Caco-2 (cell line): ENCODE measurements at regions not wholly inside any gene's neighbourhood (a gene's known extent, or its start where the extent isn't known, plus 50 kb on each side); places are given as distances from the start of the nearest gene placed in this dataset.

Experiments used
- BruUV-seq: library from RNA; stranded (reverse); fragments of 400-500 nt; replicated peaks from 2 replicates; lab custom pipeline; 2021; lab: Mats Ljungman, UMichigan
- CTCF ChIA-PET: fragments of 300-600 bp; sonication (Branson Sonifier 250); formaldehyde crosslinking; loops from one replicate; lab custom pipeline; 2022; ENCODE audit warnings: antibody characterized with exemption; lab: Charles Lee
- POLR2A ChIA-PET: fragments of 300-600 bp; sonication (Branson Sonifier 250); formaldehyde crosslinking; loops from one replicate; lab custom pipeline; 2022; ENCODE audit warnings: antibody characterized with exemption; lab: Charles Lee
- DNase-seq, 2 experiments: peaks; one replicate each; pipeline versions ENCODE4 v3.0.0 to v3.0.0-alpha.2; 2020 to 2022
- H3K27me3 ChIP-seq: replicated peaks from 2 replicates; pipeline ENCODE4 v1.6.0; 2011; ENCODE audit warnings: low read length; ENCODE audit not compliant: control insufficient read depth, insufficient read depth
- H3K36me3 ChIP-seq: 2 replicates; pipeline ENCODE4 v1.5.1; 2011; ENCODE audit warnings: low read length; ENCODE audit not compliant: control insufficient read depth, insufficient read depth
- H3K4me1 ChIP-seq: fragments of 250-450 bp; sonication (Bioruptor Pico); 2 replicates; pipeline ENCODE4 v1.5.1; 2020; ENCODE audit warnings: mild to moderate bottlenecking
- H3K4me3 ChIP-seq: 2 replicates; pipeline ENCODE4 v1.5.1; 2011; ENCODE audit warnings: low read depth, mild to moderate bottlenecking, control low read depth, low read length
- H3K9me3 ChIP-seq: fragments of 250-450 bp; sonication (Bioruptor Pico); 2 replicates; pipeline ENCODE4 v1.5.1; 2020; ENCODE audit warnings: mild to moderate bottlenecking, moderate library complexity
- H3K27ac Mint-ChIP-seq: one replicate; pipeline ENCODE4 v1.8.0; 2022; ENCODE audit warnings: mixed read lengths; ENCODE audit not compliant: unreplicated experiment
- H3K27me3 Mint-ChIP-seq: one replicate; pipeline ENCODE4 v1.8.0; 2022; ENCODE audit warnings: mixed read lengths; ENCODE audit not compliant: insufficient read depth, unreplicated experiment
- H3K36me3 Mint-ChIP-seq: one replicate; pipeline ENCODE4 v1.8.0; 2022; ENCODE audit warnings: mild to moderate bottlenecking, mixed read lengths; ENCODE audit not compliant: insufficient read depth, unreplicated experiment
- H3K4me1 Mint-ChIP-seq: one replicate; pipeline ENCODE4 v1.8.0; 2022; ENCODE audit warnings: low read depth, mixed read lengths; ENCODE audit not compliant: unreplicated experiment
- H3K4me3 Mint-ChIP-seq: one replicate; pipeline ENCODE4 v1.8.0; 2022; ENCODE audit warnings: mild to moderate bottlenecking, moderate library complexity, mixed read lengths; ENCODE audit not compliant: unreplicated experiment
- H3K9me3 Mint-ChIP-seq: one replicate; pipeline ENCODE4 v1.8.0; 2022; ENCODE audit warnings: mixed read lengths; ENCODE audit not compliant: unreplicated experiment
- intact Hi-C: fragments of 100-400 bp; cut with micrococcal nuclease; formaldehyde crosslinking; loops from one replicate; pipeline ENCODE4 v1.10.0; 2022; ENCODE audit not compliant: unreplicated experiment
- TF ChIP-seq, protein P1 (sequence below), 2 experiments: fragments of 200-600 bp in 1 of 2; IDR thresholded peaks; 1 replicate in 1 of 2; 2 replicates in 1 of 2; pipeline versions ENCODE4 v1.5.1 to v1.8.0; 2011 to 2022; ENCODE audit warnings: antibody characterized with exemption in 1 of 2, control low read depth in 1 of 2, inconsistent platforms in 1 of 2, low read depth in 1 of 2, low read length in 1 of 2, mild to moderate bottlenecking in 1 of 2, moderate library complexity in 1 of 2; ENCODE audit not compliant: insufficient read depth in 1 of 2, severe bottlenecking in 1 of 2, unreplicated experiment in 1 of 2

DNA sequence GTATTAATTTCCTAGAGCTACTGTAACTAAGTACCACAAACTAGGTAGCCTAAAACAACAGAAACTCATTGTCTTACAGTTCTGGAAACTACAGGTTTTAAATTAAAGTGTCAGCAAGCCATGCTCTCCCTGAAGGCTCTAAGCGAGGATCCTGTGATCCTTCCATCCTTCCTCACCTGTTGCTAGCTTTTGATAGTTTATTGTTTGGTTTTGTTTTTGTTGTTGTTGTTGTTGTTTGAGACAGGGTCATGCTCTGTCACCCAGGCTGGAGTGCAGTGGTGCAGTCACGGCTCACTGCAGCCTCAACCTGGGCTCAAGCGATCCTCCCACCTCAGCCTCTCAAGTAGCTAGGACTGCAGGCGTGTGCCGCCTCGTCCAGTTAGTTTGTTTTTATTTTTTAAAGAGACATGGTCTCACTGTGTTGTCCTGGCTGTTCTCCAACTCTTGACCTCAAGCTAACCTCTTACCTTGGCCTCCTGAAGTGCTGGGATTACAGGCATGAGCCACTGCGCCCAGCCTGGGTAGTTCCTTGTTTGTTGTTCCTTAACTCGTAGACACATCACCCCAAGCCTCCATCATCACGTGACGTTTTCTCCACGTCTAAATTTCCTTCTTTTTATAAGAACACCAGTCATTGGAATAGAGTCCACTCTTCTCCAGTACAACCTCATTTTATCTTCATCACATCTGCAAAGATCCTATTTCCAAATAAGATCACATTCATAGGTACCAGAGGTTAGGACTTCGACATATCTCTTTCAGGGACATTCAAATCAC lies 109.1 kb downstream of the AKR1D1 start:
- Mint-ChIP-seq H3K36me3 (no peaks in the 10 kb centered on the region), H3K9me3 (peaks cover 58% of the 10 kb centered on the region), H3K4me3 (no peak overlapping the region), H3K27me3 (no peaks in the 10 kb centered on the region), H3K4me1 (no peaks in the 10 kb centered on the region), H3K27ac (peak overlapping the region; percentile 27)
- intact Hi-C loops = no loop called here
- BruUV-seq = no TSS peak
- Histone ChIP-seq H3K4me1 (no peaks in the 10 kb centered on the region), H3K36me3 (no peaks in the 10 kb centered on the region), H3K9me3 (peaks cover 15% of the 10 kb centered on the region; the same call in 1 of the 2 replicates), H3K4me3 (no peak overlapping the region), H3K27me3 (no peaks in the 10 kb centered on the region)
- TF ChIP-seq, protein P1, sequence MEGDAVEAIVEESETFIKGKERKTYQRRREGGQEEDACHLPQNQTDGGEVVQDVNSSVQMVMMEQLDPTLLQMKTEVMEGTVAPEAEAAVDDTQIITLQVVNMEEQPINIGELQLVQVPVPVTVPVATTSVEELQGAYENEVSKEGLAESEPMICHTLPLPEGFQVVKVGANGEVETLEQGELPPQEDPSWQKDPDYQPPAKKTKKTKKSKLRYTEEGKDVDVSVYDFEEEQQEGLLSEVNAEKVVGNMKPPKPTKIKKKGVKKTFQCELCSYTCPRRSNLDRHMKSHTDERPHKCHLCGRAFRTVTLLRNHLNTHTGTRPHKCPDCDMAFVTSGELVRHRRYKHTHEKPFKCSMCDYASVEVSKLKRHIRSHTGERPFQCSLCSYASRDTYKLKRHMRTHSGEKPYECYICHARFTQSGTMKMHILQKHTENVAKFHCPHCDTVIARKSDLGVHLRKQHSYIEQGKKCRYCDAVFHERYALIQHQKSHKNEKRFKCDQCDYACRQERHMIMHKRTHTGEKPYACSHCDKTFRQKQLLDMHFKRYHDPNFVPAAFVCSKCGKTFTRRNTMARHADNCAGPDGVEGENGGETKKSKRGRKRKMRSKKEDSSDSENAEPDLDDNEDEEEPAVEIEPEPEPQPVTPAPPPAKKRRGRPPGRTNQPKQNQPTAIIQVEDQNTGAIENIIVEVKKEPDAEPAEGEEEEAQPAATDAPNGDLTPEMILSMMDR (IDR thresholded peaks at IDR 0.05; ENCODE audit: insufficient read depth in 1 of 2, low read depth in 1 of 2, low read length in 1 of 2, severe bottlenecking in 1 of 2, unreplicated experiment in 1 of 2) = no peak
- no peak for DNase-seq
- POLR2A ChIA-PET = no interaction called here
- CTCF ChIA-PET = no interaction called here

DNA sequence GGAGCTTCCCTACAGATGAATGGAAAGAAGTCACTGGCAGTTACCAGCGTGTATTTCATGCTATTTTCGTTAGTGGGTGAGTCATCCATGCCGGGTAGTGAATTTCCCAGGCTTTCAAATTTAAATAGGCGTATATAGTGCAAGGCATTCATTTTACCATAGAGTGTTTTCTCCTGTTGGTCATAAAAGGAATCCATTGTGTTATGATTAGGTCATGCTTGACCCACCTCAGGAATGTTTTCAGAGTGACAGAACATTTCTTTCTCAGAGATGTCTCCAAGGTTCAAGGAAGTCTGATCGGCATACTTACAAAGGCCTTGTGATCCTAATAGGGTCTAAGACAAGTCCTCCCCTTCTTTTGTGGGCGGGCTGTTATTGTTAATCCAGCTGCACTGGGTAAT lies 110.7 kb downstream of the AKR1D1 start:
- no peaks in the 10 kb centered on the region for H3K4me1 ChIP-seq
- intact Hi-C loops = no loop called here
- ChIA-PET CTCF (no interaction called here), POLR2A (no interaction called here)
- TF ChIP-seq, protein P1 (IDR thresholded peaks at IDR 0.05; ENCODE audit: insufficient read depth in 1 of 2, low read depth in 1 of 2, low read length in 1 of 2, severe bottlenecking in 1 of 2, unreplicated experiment in 1 of 2) = no peak
- H3K27me3 ChIP-seq = no peaks in the 10 kb centered on the region
- H3K9me3 Mint-ChIP-seq = peaks cover 58% of the 10 kb centered on the region
- no peaks in the 10 kb centered on the region for H3K4me1 Mint-ChIP-seq
- no peak for DNase-seq
- no TSS peak for BruUV-seq
- H3K36me3 Mint-ChIP-seq = peaks cover 2% of the 10 kb centered on the region
- H3K9me3 ChIP-seq = peaks cover 15% of the 10 kb centered on the region; the same call in 1 of the 2 replicates
- H3K27ac Mint-ChIP-seq = no peak overlapping the region
- no peaks in the 10 kb centered on the region for H3K27me3 Mint-ChIP-seq
- H3K4me3 Mint-ChIP-seq = no peak overlapping the region
- H3K4me3 ChIP-seq = no peak overlapping the region
- no peaks in the 10 kb centered on the region for H3K36me3 ChIP-seq

DNA sequence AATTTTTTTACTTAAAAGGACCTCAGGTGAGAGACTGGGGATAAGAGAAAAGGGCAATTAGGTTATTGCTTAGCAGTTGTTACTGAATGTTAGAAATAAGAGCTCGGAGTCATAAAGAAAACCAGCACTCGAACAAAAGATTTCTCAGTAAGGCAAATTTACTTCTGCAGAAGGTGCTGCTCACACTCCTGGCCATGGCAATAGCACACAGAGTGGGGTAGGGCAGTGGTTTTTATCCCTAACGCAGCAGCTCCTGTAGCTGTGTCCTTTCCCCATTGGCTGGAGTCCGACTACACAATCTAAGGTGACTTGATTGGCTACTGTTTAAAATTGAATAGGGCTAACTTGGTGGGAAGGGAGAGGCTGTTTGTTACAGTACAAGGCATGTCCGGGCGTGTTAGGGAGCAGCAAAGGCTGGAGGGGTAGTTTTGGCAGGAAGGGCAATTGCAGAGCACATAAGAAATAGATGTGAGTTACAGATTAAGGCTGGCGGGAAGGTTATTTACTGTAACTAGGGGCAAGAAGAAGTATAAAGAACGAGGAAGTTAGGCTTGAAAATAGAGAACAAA lies 112.1 kb downstream of the AKR1D1 start:
- Histone ChIP-seq H3K36me3 (no peaks in the 10 kb centered on the region), H3K9me3 (peaks cover 19% of the 10 kb centered on the region), H3K27me3 (no peaks in the 10 kb centered on the region), H3K4me1 (no peaks in the 10 kb centered on the region; the same call in 1 of the 2 replicates), H3K4me3 (no peak overlapping the region)
- ChIA-PET POLR2A (no interaction called here), CTCF (no interaction called here)
- DNase-seq = no peak
- no TSS peak for BruUV-seq
- intact Hi-C loops = no loop called here
- Mint-ChIP-seq H3K9me3 (peaks cover 50% of the 10 kb centered on the region), H3K27me3 (no peaks in the 10 kb centered on the region), H3K4me3 (no peak overlapping the region), H3K36me3 (peaks cover 5% of the 10 kb centered on the region), H3K27ac (no peak overlapping the region), H3K4me1 (peaks cover 1% of the 10 kb centered on the region)
- TF ChIP-seq, protein P1 (IDR thresholded peaks at IDR 0.05; ENCODE audit: insufficient read depth in 1 of 2, low read depth in 1 of 2, low read length in 1 of 2, severe bottlenecking in 1 of 2, unreplicated experiment in 1 of 2) = no peak
